NT2/D1 (cell line): ENCODE measurements at regions not wholly inside any gene's neighbourhood (a gene's known extent, or its start where the extent isn't known, plus 50 kb on each side); places are given as distances from the start of the nearest gene placed in this dataset.
A peak's percentile ranks its signal among the peaks of the same experiment; 100 is the strongest.
"Not testable (repeated sequence)": the region's sequence is repeated elsewhere in the genome, so short reads cannot be mapped to it uniquely, and the experiment has no call there.

Source experiments
- DNase-seq: peaks from one replicate; pipeline ENCODE4 v3.0.0-alpha.2; 2011; ENCODE audit warnings: low read depth, low spot score
- H3K27me3 ChIP-seq: 2 replicates; pipeline ENCODE4 v1.6.0; 2011; ENCODE audit warnings: mild to moderate bottlenecking; ENCODE audit not compliant: insufficient read length, insufficient read depth
- H3K36me3 ChIP-seq: 2 replicates; pipeline ENCODE4 v1.6.1; 2011; ENCODE audit warnings: mild to moderate bottlenecking, low read length, mixed read lengths; ENCODE audit not compliant: insufficient read depth, insufficient read length
- H3K4me1 ChIP-seq: 2 replicates; pipeline ENCODE4 v1.5.1; 2011; ENCODE audit not compliant: insufficient read depth, insufficient read length
- H3K4me3 ChIP-seq: 2 replicates; pipeline ENCODE4 v1.5.1; 2011; ENCODE audit warnings: low read depth; ENCODE audit not compliant: insufficient read length
- H3K9ac ChIP-seq: 2 replicates; pipeline ENCODE4 v1.6.0; 2011; ENCODE audit warnings: low read depth; ENCODE audit not compliant: insufficient read length
- H3K9me3 ChIP-seq: 2 replicates; pipeline ENCODE4 v1.5.1; 2011; ENCODE audit warnings: mild to moderate bottlenecking, low read length; ENCODE audit not compliant: insufficient read depth
- SUZ12 ChIP-seq: IDR thresholded peaks from 2 replicates; pipeline ENCODE4 v1.6.1; 2011; ENCODE audit not compliant: insufficient read length, insufficient read depth; ENCODE audit errors: extremely low read depth
- YY1 ChIP-seq: IDR thresholded peaks from 2 replicates; pipeline ENCODE4 v1.6.1; 2011; ENCODE audit not compliant: insufficient read length, insufficient read depth
- ZNF274 ChIP-seq: IDR thresholded peaks from 2 replicates; pipeline ENCODE4 v1.6.1; 2011; ENCODE audit warnings: mild to moderate bottlenecking, low read depth, low read length

DNA sequence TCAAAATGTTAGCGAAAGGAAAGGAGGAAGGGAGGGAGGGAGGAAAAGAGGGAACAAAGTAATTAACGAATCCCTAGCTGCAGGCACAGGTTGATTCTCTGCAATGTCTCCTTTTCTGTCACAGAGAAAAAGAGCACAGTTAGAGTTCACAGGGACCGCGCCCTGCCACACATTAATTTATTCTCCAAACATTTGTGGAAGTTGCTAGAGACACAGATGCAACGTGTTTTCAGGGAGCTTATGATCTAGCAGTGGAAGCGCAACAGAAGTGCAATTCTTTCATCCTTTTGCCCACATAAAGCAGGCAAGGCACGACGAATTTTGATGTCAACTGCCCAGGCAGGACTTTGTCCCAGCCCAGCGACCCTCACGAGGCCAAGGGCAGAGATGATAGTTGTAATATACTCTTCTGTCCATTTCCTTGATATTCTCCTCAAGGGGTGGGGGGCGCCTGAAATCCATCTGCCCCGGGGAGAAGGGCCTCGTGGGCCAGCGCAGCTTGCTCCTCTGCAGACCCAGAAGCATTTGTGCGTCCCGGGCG, 101.7 kb upstream of the ZNF438 start:
- Histone ChIP-seq H3K36me3 (no peaks in the 10 kb centered on the region), H3K9me3 (no peaks in the 10 kb centered on the region), H3K27me3 (no peaks in the 10 kb centered on the region), H3K4me3 (peak overlapping the region; percentile 4), H3K4me1 (peaks cover 4% of the 10 kb centered on the region), H3K9ac (peak overlapping the region; percentile 59)
- TF ChIP-seq SUZ12 = no peak
- no peak for TF ChIP-seq YY1
- TF ChIP-seq ZNF274 = no peak
- DNase-seq = no peak

DNA sequence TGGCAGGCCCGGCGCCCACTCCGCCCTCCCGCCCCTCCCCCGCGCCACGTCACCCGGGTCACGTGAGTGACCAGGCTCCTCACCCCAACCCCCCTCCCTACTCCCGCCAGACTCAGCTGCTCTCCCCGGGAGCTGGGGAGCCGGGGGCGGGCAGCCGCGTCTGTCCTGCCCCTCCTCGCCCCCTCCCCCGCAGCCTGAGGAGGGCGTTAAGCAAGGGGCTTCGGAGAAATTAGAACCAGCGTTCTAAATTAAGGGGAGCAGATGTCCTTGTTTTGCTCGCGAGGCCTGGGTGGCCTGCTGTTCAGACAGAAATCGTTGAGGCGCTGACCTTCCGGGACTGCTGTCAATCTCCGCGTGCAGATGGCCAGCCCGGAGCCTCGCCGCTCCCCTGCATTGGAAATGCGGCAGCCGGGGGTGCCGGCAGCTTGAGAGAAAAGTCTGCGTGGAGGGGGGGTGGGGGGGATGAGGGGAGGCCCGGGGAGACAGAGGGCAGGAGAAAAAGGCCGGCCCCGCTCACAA, 102.2 kb upstream of the ZNF438 start:
- TF ChIP-seq ZNF274 (no peak), SUZ12 (no peak), YY1 (no peak)
- Histone ChIP-seq H3K4me3 (peak overlapping the region; percentile 44), H3K9ac (peak overlapping the region; percentile 85), H3K4me1 (peaks cover 4% of the 10 kb centered on the region), H3K9me3 (no peaks in the 10 kb centered on the region), H3K36me3 (no peaks in the 10 kb centered on the region), H3K27me3 (no peaks in the 10 kb centered on the region)
- peak; percentile 49 for DNase-seq

DNA sequence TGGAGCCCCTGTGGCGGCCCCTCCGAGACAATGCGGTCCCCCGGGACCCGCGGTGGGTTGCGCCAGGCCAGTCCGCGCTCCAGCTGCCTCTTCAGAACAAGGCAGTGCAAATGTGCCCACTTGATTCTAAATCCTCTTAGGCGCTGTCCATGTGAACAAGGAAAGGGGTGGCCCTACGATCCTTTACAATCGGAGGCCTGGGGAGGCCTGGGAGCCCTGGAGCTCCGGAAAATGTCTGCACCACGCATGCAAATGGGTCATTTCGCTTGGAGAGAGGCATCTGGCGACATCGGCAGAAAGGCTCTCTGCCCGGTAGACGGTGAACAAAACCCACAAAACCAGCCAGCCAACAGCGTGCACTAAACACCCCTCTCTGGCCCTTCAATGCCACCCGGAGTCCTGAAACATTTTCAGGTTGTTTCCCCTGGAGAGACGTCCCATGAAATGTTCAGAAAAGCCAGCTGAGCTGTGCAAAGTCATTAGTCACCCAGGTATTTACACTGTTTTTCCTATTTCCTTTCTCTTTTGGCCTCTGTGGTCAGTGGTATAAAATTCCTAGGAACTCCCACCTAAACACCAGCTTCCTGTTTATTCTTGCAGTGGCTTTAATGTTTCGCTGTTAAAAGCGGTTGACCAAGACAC, 102.8 kb upstream of the ZNF438 start:
- Histone ChIP-seq H3K9me3 (no peaks in the 10 kb centered on the region), H3K4me1 (peaks cover 4% of the 10 kb centered on the region), H3K27me3 (no peaks in the 10 kb centered on the region), H3K36me3 (no peaks in the 10 kb centered on the region), H3K9ac (peak overlapping the region; percentile 82), H3K4me3 (peak overlapping the region; percentile 44)
- TF ChIP-seq YY1 = no peak
- TF ChIP-seq SUZ12 = no peak
- TF ChIP-seq ZNF274 = no peak
- DNase-seq = no peak

DNA sequence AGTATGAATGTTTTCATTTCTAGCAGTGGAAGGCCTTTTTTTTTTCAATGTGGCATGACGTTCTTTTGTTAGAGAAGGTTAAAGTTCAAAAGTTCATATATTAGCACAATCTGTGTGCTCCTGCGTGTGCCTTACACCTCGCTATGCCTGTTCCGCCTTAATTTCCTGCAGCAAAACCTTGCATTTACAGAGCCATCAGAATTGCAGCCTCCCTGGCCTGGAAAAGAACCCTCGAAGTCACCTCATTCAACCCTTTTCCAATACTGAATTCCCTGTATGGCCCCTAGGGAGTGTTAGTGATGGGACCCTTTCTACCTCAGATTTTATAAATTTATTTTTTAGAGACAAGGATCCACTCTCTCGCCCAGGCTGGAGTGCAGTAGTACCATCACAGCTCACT, 103.5 kb upstream of the ZNF438 start:
- TF ChIP-seq ZNF274 = no peak
- TF ChIP-seq SUZ12 = no peak
- TF ChIP-seq YY1 = no peak
- no peak for DNase-seq
- H3K9ac ChIP-seq = no peak overlapping the region
- H3K4me3 ChIP-seq = no peak overlapping the region
- H3K4me1 ChIP-seq = peaks cover 4% of the 10 kb centered on the region
- no peaks in the 10 kb centered on the region for H3K27me3 ChIP-seq
- no peaks in the 10 kb centered on the region for H3K9me3 ChIP-seq
- no peaks in the 10 kb centered on the region for H3K36me3 ChIP-seq

DNA sequence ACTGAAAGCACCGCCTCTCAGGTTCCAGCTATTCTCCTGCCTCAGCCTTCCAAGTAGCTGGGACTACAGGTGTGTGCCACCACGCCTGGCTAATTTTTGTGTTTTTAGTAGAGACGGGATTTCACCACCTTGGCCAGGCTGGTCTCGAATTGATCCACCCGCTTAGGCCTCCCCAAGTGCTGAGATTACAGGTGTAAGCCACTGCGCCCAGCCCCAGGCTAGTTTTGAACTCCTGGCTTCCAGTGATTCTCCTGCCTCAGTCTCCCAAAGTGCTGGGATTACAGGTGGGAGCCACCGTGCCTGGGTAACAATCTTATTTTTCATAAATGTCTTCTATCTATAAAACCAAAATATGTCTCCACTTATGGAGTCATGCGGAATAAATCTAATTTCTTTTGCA, 104.1 kb upstream of the ZNF438 start:
- not testable (repeated sequence) for DNase-seq, H3K27me3 ChIP-seq, H3K4me1 ChIP-seq, H3K9ac ChIP-seq, H3K36me3 ChIP-seq, H3K9me3 ChIP-seq, H3K4me3 ChIP-seq

DNA sequence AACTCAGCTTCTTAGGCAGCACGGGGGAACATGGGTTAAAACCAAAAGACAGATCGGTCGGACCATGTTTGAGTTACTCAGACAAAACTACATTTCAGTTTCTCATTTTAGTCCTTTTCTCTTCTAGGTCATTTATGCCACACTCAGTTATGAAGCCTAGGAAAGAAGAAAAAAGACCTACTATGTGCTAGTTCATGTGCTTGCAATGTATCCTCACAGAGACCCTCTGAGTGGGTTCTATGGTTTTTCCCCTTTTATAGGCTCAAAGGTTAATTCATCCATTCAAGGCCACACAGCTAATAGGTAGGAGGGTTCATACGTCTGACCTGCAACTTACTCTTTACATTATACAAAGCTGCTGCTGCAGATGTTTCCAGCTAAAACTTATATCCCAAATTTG, 104.7 kb upstream of the ZNF438 start:
- no peaks in the 10 kb centered on the region for H3K27me3 ChIP-seq
- no peak overlapping the region for H3K4me3 ChIP-seq
- TF ChIP-seq YY1 (no peak), SUZ12 (no peak), ZNF274 (no peak)
- no peak for DNase-seq
- H3K36me3 ChIP-seq = no peaks in the 10 kb centered on the region
- no peaks in the 10 kb centered on the region for H3K9me3 ChIP-seq
- H3K4me1 ChIP-seq = peaks cover 4% of the 10 kb centered on the region
- no peak overlapping the region for H3K9ac ChIP-seq

DNA sequence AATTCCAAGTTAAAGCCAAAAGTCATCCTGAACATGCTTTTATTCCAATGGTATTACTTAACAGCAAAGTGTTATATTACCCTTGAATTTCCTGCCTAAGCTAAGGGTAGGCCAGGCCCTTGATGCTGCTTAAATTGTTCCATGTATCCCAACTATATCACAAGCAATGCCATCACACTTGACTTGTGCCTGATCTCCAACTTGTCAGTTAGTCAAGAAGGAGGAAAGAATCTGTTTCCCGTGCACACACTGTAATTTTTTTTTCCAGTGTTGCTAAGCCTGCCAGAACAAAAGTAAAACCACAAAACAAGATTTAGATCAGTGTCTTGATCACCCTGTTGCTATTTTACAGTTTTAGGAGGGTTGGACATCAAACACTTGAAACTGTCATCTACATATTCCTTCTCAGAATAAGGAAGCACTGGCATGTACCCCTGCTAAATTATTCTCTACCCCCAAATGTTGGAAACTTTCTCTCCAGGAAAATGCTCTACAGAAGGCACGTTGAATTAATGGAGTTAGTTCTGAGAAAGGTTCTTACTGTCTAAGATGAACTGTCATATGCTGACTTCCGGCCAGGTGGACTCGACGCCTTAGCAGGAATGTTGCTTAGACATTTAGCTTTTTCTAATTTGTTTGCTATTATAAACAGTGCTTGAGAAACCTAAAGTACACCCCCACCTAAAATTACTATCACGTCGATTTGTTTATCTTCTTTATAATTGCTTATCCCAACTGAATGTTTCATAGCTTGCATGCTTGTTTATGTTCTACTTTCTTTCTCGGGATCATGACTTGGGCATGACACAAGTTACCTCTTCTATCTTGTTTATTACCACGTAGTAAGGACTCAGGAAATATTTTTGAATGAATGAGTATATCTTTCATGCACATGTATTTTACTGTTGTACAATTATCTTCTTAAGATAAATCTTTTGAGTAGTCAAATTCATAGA, 105.5 kb upstream of the ZNF438 start:
- Histone ChIP-seq H3K4me1 (peaks cover 4% of the 10 kb centered on the region), H3K4me3 (no peak overlapping the region), H3K9ac (no peak overlapping the region), H3K9me3 (no peaks in the 10 kb centered on the region), H3K27me3 (no peaks in the 10 kb centered on the region), H3K36me3 (no peaks in the 10 kb centered on the region)
- TF ChIP-seq ZNF274 (no peak), YY1 (no peak), SUZ12 (no peak)
- DNase-seq = no peak
